Spinal cord (tissue), 9 donors: ENCODE measurements at regions not wholly inside any gene's neighbourhood (a gene's known extent, or its start where the extent isn't known, plus 50 kb on each side); places are given as distances from the start of the nearest gene placed in this dataset.
A peak's percentile ranks its signal among the peaks of the same experiment; 100 is the strongest.

ENCODE experiments used
- DNase-seq, 6 donors: peaks; one replicate each; pipeline versions ENCODE4 v3.0.0 to v3.0.0-alpha.2; 2013 to 2015; ENCODE audit warnings: low spot score in 6 of 6, low read depth in 4 of 6
- H3K27ac ChIP-seq: one replicate; pipeline ENCODE4 v1.5.1; 2013; ENCODE audit warnings: low read depth, low read length, control low read depth
- H3K27me3 ChIP-seq: one replicate; pipeline ENCODE4 v1.6.1; 2013; ENCODE audit warnings: low read length; ENCODE audit not compliant: control insufficient read depth, insufficient read depth
- H3K36me3 ChIP-seq: one replicate; pipeline ENCODE4 v1.6.1; 2013; ENCODE audit warnings: low read length; ENCODE audit not compliant: control insufficient read depth, insufficient read depth
- H3K4me1 ChIP-seq: one replicate; pipeline ENCODE4 v1.6.1; 2013; ENCODE audit warnings: low read length; ENCODE audit not compliant: control insufficient read depth, insufficient read depth
- H3K4me3 ChIP-seq: one replicate; pipeline ENCODE4 v1.5.1; 2013; ENCODE audit warnings: low read depth, low read length, control low read depth
- H3K9me3 ChIP-seq: one replicate; pipeline ENCODE4 v1.6.1; 2013; ENCODE audit warnings: low read length; ENCODE audit not compliant: control insufficient read depth, insufficient read depth
- WGBS: methylation state at CpG from one replicate; pipeline ENCODE4 v1.1.5; 2013; ENCODE audit warnings: missing lambda C conversion rate; ENCODE audit not compliant: insufficient coverage; 5-methylcytosine and 5-hydroxymethylcytosine counted together
- donor health status: healthy.

GRCh38 chr21:17414766-17415165, 98.1 kb upstream of the CXADR start:
- Histone ChIP-seq H3K27me3 (no peaks in the 10 kb centered on the region), H3K9me3 (no peaks in the 10 kb centered on the region), H3K27ac (no peak overlapping the region), H3K4me1 (no peaks in the 10 kb centered on the region), H3K4me3 (no peak overlapping the region), H3K36me3 (no peaks in the 10 kb centered on the region)
- peak in 2 of 6 donors; percentile 53 to 60 for DNase-seq
- WGBS: 29% methylated on average over 1 of the region's 1 CpG

- Histone ChIP-seq H3K36me3 (no peaks in the 10 kb centered on the region), H3K9me3 (no peaks in the 10 kb centered on the region), H3K4me3 (no peak overlapping the region), H3K27me3 (no peaks in the 10 kb centered on the region), H3K4me1 (no peaks in the 10 kb centered on the region), H3K27ac (no peak overlapping the region)
- WGBS: no CpG with 5 or more reads among the region's 2 CpGs
- DNase-seq: no peak
Observed at GRCh38 chr21:17416139-17416538, 96.7 kb upstream of the CXADR start.

- no peaks in the 10 kb centered on the region for H3K9me3 ChIP-seq
- peak in 1 of 6 donors; percentile 84 for DNase-seq
- H3K27me3 ChIP-seq: no peaks in the 10 kb centered on the region
- WGBS: 100% methylated on average over 1 of the region's 2 CpGs
- H3K36me3 ChIP-seq: no peaks in the 10 kb centered on the region
- H3K27ac ChIP-seq: no peak overlapping the region
- H3K4me3 ChIP-seq: no peak overlapping the region
- H3K4me1 ChIP-seq: peaks cover 2% of the 10 kb centered on the region
Observed at GRCh38 chr21:17422931-17423330, 89.9 kb upstream of the CXADR start.

GRCh38 chr21:17427157-17427556, 85.7 kb upstream of the CXADR start:
- 57% methylated on average over 1 of the region's 7 CpGs for WGBS
- peak in 4 of 6 donors; percentile 36 to 86 (median 57) for DNase-seq
- H3K4me3 ChIP-seq: no peak overlapping the region
- H3K27me3 ChIP-seq: no peaks in the 10 kb centered on the region
- H3K9me3 ChIP-seq: peaks cover 2% of the 10 kb centered on the region
- no peaks in the 10 kb centered on the region for H3K36me3 ChIP-seq
- no peak overlapping the region for H3K27ac ChIP-seq
- H3K4me1 ChIP-seq: peaks cover 2% of the 10 kb centered on the region

GRCh38 chr21:17427831-17428483, 84.9 kb upstream of the CXADR start:
- 74% methylated on average over 7 of the region's 10 CpGs for WGBS
- Histone ChIP-seq H3K27me3 (no peaks in the 10 kb centered on the region), H3K4me3 (no peak overlapping the region), H3K27ac (no peak overlapping the region), H3K9me3 (peaks cover 2% of the 10 kb centered on the region), H3K36me3 (no peaks in the 10 kb centered on the region), H3K4me1 (peaks cover 2% of the 10 kb centered on the region)
- peak in 1 of 6 donors; percentile 19 for DNase-seq

- H3K27ac ChIP-seq: no peak overlapping the region
- H3K4me3 ChIP-seq: no peak overlapping the region
- H3K9me3 ChIP-seq: peaks cover 2% of the 10 kb centered on the region
- DNase-seq: no peak
- WGBS: 90% methylated on average over 4 of the region's 5 CpGs
- peaks cover 2% of the 10 kb centered on the region for H3K4me1 ChIP-seq
- H3K36me3 ChIP-seq: no peaks in the 10 kb centered on the region
- no peaks in the 10 kb centered on the region for H3K27me3 ChIP-seq
Observed at GRCh38 chr21:17428484-17428869, 84.4 kb upstream of the CXADR start.

GRCh38 chr21:17428980-17429379, 83.9 kb upstream of the CXADR start:
- peaks cover 2% of the 10 kb centered on the region for H3K4me1 ChIP-seq
- H3K36me3 ChIP-seq: no peaks in the 10 kb centered on the region
- no peaks in the 10 kb centered on the region for H3K27me3 ChIP-seq
- no peak overlapping the region for H3K4me3 ChIP-seq
- no CpG with 5 or more reads among the region's 5 CpGs for WGBS
- H3K27ac ChIP-seq: no peak overlapping the region
- H3K9me3 ChIP-seq: peaks cover 2% of the 10 kb centered on the region
- DNase-seq: no peak

- no peak for DNase-seq
- H3K27ac ChIP-seq: no peak overlapping the region
- no peaks in the 10 kb centered on the region for H3K27me3 ChIP-seq
- H3K9me3 ChIP-seq: peaks cover 2% of the 10 kb centered on the region
- H3K4me1 ChIP-seq: peaks cover 2% of the 10 kb centered on the region
- no peak overlapping the region for H3K4me3 ChIP-seq
- H3K36me3 ChIP-seq: no peaks in the 10 kb centered on the region
- 100% methylated on average over 1 of the region's 3 CpGs for WGBS
Observed at GRCh38 chr21:17429936-17430335, 82.9 kb upstream of the CXADR start.

- no peaks in the 10 kb centered on the region for H3K36me3 ChIP-seq
- DNase-seq: no peak
- no peak overlapping the region for H3K4me3 ChIP-seq
- WGBS: no CpG with 5 or more reads among the region's 3 CpGs
- no peaks in the 10 kb centered on the region for H3K4me1 ChIP-seq
- no peak overlapping the region for H3K27ac ChIP-seq
- H3K27me3 ChIP-seq: no peaks in the 10 kb centered on the region
- H3K9me3 ChIP-seq: peaks cover 2% of the 10 kb centered on the region
Observed at GRCh38 chr21:17432732-17433057, 80.1 kb upstream of the CXADR start.

GRCh38 chr21:17433730-17434129, 79.1 kb upstream of the CXADR start:
- peaks cover 2% of the 10 kb centered on the region for H3K4me1 ChIP-seq
- no peak for DNase-seq
- no peak overlapping the region for H3K27ac ChIP-seq
- H3K4me3 ChIP-seq: no peak overlapping the region
- H3K9me3 ChIP-seq: peaks cover 2% of the 10 kb centered on the region
- no peaks in the 10 kb centered on the region for H3K36me3 ChIP-seq
- WGBS: 92% methylated on average over 2 of the region's 2 CpGs
- H3K27me3 ChIP-seq: no peaks in the 10 kb centered on the region
